H9 (cell line): ENCODE measurements at regions not wholly inside any gene's neighbourhood (a gene's known extent, or its start where the extent isn't known, plus 50 kb on each side); places are given as distances from the start of the nearest gene placed in this dataset.

ENCODE experiments used
- DNase-seq: peaks from one replicate; pipeline ENCODE4 v3.0.0-alpha.2; 2017
- H2AFZ ChIP-seq: one replicate; pipeline ENCODE4 v1.6.1; 2013; ENCODE audit warnings: mild to moderate bottlenecking, low read length, control low read depth, moderate library complexity
- H2AK5ac ChIP-seq: 2 replicates; pipeline ENCODE4 v1.6.1; 2013; ENCODE audit warnings: low read length, control low read depth, mixed read lengths; ENCODE audit not compliant: insufficient read length
- H2BK120ac ChIP-seq: one replicate; pipeline ENCODE4 v1.6.1; 2013; ENCODE audit warnings: low read depth, mild to moderate bottlenecking, low read length, control low read depth, inconsistent platforms; ENCODE audit not compliant: poor library complexity, severe bottlenecking
- H2BK12ac ChIP-seq: 2 replicates; pipeline ENCODE4 v1.6.1; 2013; ENCODE audit warnings: low read length, control low read depth, mixed read lengths, low read depth; ENCODE audit not compliant: insufficient read length
- H2BK15ac ChIP-seq: 2 replicates; pipeline ENCODE4 v1.6.1; 2013; ENCODE audit warnings: low read depth, low read length, control low read depth
- H2BK20ac ChIP-seq: one replicate; pipeline ENCODE4 v1.6.1; 2013; ENCODE audit warnings: low read depth, mild to moderate bottlenecking, low read length, control low read depth, inconsistent platforms; ENCODE audit not compliant: poor library complexity, severe bottlenecking
- H2BK5ac ChIP-seq: 2 replicates; pipeline ENCODE4 v1.6.1; 2013; ENCODE audit warnings: low read length, control low read depth, mixed read lengths; ENCODE audit not compliant: insufficient read length
- H3K14ac ChIP-seq: 2 replicates; pipeline ENCODE4 v1.6.1; 2013; ENCODE audit warnings: low read length, control low read depth; ENCODE audit not compliant: insufficient read depth
- H3K18ac ChIP-seq: 2 replicates; pipeline ENCODE4 v1.6.1; 2013; ENCODE audit warnings: low read depth, mild to moderate bottlenecking, mixed read lengths, low read length, control low read depth; ENCODE audit not compliant: insufficient read length
- H3K23ac ChIP-seq: 2 replicates; pipeline ENCODE4 v1.6.1; 2013; ENCODE audit warnings: low read length, control low read depth, mixed read lengths, low read depth; ENCODE audit not compliant: insufficient read length
- H3K23me2 ChIP-seq: 2 replicates; pipeline ENCODE4 v1.6.1; 2013; ENCODE audit warnings: low read depth, mild to moderate bottlenecking, mixed read lengths, low read length, control low read depth; ENCODE audit not compliant: insufficient read length, poor library complexity, severe bottlenecking
- H3K27ac ChIP-seq: 2 replicates; pipeline ENCODE4 v1.5.1; 2013; ENCODE audit warnings: low read length, control low read depth, mixed read lengths, low read depth; ENCODE audit not compliant: insufficient read length
- H3K27me3 ChIP-seq: 2 replicates; pipeline ENCODE4 v1.6.1; 2013; ENCODE audit warnings: low read length, control low read depth, inconsistent platforms; ENCODE audit not compliant: insufficient read depth
- H3K4ac ChIP-seq: 2 replicates; pipeline ENCODE4 v1.6.1; 2013; ENCODE audit warnings: low read depth, mild to moderate bottlenecking, control low read depth, inconsistent platforms, low read length, moderate library complexity
- H3K4me1 ChIP-seq: 2 replicates; pipeline ENCODE4 v1.6.1; 2013; ENCODE audit warnings: low read length, control low read depth, inconsistent platforms; ENCODE audit not compliant: insufficient read depth
- H3K4me2 ChIP-seq: 2 replicates; pipeline ENCODE4 v1.6.1; 2013; ENCODE audit warnings: low read length, control low read depth, mixed read lengths; ENCODE audit not compliant: insufficient read length, insufficient read depth
- H3K56ac ChIP-seq: 2 replicates; pipeline ENCODE4 v1.6.1; 2013; ENCODE audit warnings: low read depth, mild to moderate bottlenecking, mixed read lengths, low read length, control low read depth; ENCODE audit not compliant: insufficient read length
- H3K79me1 ChIP-seq: 2 replicates; pipeline ENCODE4 v1.6.1; 2013; ENCODE audit warnings: low read depth, mild to moderate bottlenecking, moderate library complexity, low read length, control low read depth, inconsistent platforms; ENCODE audit not compliant: insufficient read depth, poor library complexity, severe bottlenecking
- H3K79me2 ChIP-seq: 2 replicates; pipeline ENCODE4 v1.6.1; 2013; ENCODE audit warnings: low read length, control low read depth, inconsistent platforms; ENCODE audit not compliant: insufficient read depth
- H3K9ac ChIP-seq: 2 replicates; pipeline ENCODE4 v1.6.1; 2013; ENCODE audit warnings: low read length, control low read depth, mixed read lengths; ENCODE audit not compliant: insufficient read length; ENCODE audit errors: extremely low read depth
- H3K9me3 ChIP-seq: one replicate; pipeline ENCODE4 v1.6.1; 2013; ENCODE audit warnings: low read depth, low read length, inconsistent platforms; ENCODE audit not compliant: control insufficient read depth
- H3T11ph ChIP-seq: one replicate; pipeline ENCODE4 v1.6.1; 2013; ENCODE audit warnings: mild to moderate bottlenecking, low read length, control low read depth, inconsistent platforms
- H4K20me1 ChIP-seq: one replicate; pipeline ENCODE4 v1.6.1; 2013; ENCODE audit not compliant: control insufficient read depth, insufficient read length, insufficient read depth
- H4K5ac ChIP-seq: 2 replicates; pipeline ENCODE4 v1.6.1; 2013; ENCODE audit warnings: low read depth, mild to moderate bottlenecking, mixed read lengths, low read length, control low read depth; ENCODE audit not compliant: insufficient read length
- H4K8ac ChIP-seq: replicated peaks from 2 replicates; pipeline ENCODE4 v1.6.1; 2013; ENCODE audit warnings: low read length, control low read depth, mixed read lengths, low read depth; ENCODE audit not compliant: insufficient read length
- H4K91ac ChIP-seq: 2 replicates; pipeline ENCODE4 v1.6.1; 2013; ENCODE audit warnings: low read depth, mild to moderate bottlenecking, moderate library complexity, mixed read lengths, low read length, control low read depth; ENCODE audit not compliant: insufficient read length
- H3K27ac Mint-ChIP-seq, 3 experiments: 2 replicates in 2 of 3; 3 replicates in 1 of 3; pipeline ENCODE4 v1.8.0; 2020 to 2021; ENCODE audit warnings: mixed read lengths in 3 of 3, mild to moderate bottlenecking in 1 of 3, moderate library complexity in 1 of 3
- H3K27me3 Mint-ChIP-seq: 2 replicates; pipeline ENCODE4 v1.8.0; 2021; ENCODE audit warnings: low read depth, mild to moderate bottlenecking, moderate library complexity, mixed read lengths
- H3K36me3 Mint-ChIP-seq, 3 experiments: 2 replicates in 2 of 3; 3 replicates in 1 of 3; pipeline ENCODE4 v1.8.0; 2020 to 2021; ENCODE audit warnings: low read depth in 3 of 3, mixed read lengths in 3 of 3; ENCODE audit not compliant: insufficient read depth in 1 of 3
- H3K4me1 Mint-ChIP-seq, 2 experiments: 2 replicates each; pipeline ENCODE4 v1.8.0; 2020; ENCODE audit warnings: mixed read lengths in 2 of 2
- H3K4me3 Mint-ChIP-seq, 2 experiments: 2 replicates in 1 of 2; 3 replicates in 1 of 2; pipeline ENCODE4 v1.8.0; 2020 to 2021; ENCODE audit warnings: mild to moderate bottlenecking in 2 of 2, mixed read lengths in 2 of 2, moderate library complexity in 1 of 2
- H3K9me3 Mint-ChIP-seq, 2 experiments: 2 replicates in 1 of 2; 3 replicates in 1 of 2; pipeline ENCODE4 v1.8.0; 2020; ENCODE audit warnings: mild to moderate bottlenecking in 2 of 2, mixed read lengths in 2 of 2, moderate library complexity in 1 of 2
- WGBS: extraction: QIAGEN DNeasy Blood & Tissue Kit; methylation state at CpG from one replicate; pipeline ENCODE4 v1.1.7; 2013; ENCODE audit warnings: missing lambda C conversion rate, low lambda C conversion rate, mixed read lengths; ENCODE audit not compliant: insufficient read length; ENCODE audit errors: extremely low coverage; 5-methylcytosine and 5-hydroxymethylcytosine counted together
- TF ChIP-seq, protein P1 (sequence below): fragments of 200-600 bp; sonication (generic); conservative IDR thresholded peaks from 3 replicates; pipeline ENCODE4 v1.8.0; 2021; ENCODE audit warnings: antibody characterized with exemption, mild to moderate bottlenecking

DNA sequence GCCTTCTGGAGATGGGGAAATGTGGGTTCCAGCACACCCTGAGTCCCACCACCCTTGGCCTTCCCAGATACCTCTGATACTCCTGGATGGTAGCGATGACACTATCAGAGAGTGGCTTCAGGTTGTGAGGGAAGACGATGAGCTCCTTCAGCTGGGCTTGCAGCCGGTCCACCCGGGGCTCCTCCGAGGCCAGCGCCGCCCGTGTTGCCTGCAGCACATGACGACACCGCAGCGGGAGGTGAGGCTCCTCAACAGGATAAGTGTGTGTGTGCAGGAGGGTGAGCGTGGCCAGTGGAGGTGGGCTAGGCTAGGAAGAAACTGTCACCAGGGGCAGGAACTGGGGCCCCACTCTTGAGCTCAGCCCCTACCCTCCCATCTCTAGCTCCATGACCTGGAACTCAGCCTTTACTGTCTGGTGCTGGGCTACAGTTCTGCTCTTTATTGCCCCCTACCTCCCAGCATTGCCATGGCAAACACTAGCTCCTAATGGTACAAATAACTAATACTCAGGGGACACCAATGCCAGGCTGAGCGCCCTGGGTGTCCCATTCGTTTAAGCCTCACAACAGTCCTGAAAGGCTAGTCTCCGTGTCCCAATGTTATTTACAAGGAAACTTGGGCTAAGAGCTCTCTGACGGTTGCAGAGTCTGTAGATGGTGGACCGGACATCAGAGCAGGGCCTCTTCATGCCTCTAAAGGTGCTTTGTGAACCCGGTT is 64.1 kb downstream of the SYNE3 start:
- no peak overlapping the region for H2BK20ac ChIP-seq
- no peaks in the 10 kb centered on the region for H4K20me1 ChIP-seq
- no peak overlapping the region for H3K23ac ChIP-seq
- H3T11ph ChIP-seq: no peak overlapping the region
- no peak overlapping the region for H4K91ac ChIP-seq
- H3K27me3 ChIP-seq: no peaks in the 10 kb centered on the region; the same call in 1 of the 2 replicates
- no peak overlapping the region for H3K56ac ChIP-seq
- H3K4ac ChIP-seq: no peak overlapping the region
- Mint-ChIP-seq H3K27me3 (peaks cover 4% of the 10 kb centered on the region), H3K36me3 (no peaks in the 10 kb centered on the region), H3K4me1 (peaks cover 0 to 3% of the 10 kb centered on the region in 2 experiments; a peak in 2 of 4 replicates), H3K27ac (no peak overlapping the region), H3K4me3 (no peak overlapping the region), H3K9me3 (no peaks in the 10 kb centered on the region)
- no peaks in the 10 kb centered on the region for H3K79me2 ChIP-seq
- H4K5ac ChIP-seq: no peak overlapping the region
- no peaks in the 10 kb centered on the region for H3K9me3 ChIP-seq
- H3K4me2 ChIP-seq: no peak overlapping the region
- H3K23me2 ChIP-seq: peaks cover 3% of the 10 kb centered on the region
- WGBS: no CpG with 5 or more reads among the region's 18 CpGs
- H3K9ac ChIP-seq: no peak overlapping the region
- TF ChIP-seq, protein P1, sequence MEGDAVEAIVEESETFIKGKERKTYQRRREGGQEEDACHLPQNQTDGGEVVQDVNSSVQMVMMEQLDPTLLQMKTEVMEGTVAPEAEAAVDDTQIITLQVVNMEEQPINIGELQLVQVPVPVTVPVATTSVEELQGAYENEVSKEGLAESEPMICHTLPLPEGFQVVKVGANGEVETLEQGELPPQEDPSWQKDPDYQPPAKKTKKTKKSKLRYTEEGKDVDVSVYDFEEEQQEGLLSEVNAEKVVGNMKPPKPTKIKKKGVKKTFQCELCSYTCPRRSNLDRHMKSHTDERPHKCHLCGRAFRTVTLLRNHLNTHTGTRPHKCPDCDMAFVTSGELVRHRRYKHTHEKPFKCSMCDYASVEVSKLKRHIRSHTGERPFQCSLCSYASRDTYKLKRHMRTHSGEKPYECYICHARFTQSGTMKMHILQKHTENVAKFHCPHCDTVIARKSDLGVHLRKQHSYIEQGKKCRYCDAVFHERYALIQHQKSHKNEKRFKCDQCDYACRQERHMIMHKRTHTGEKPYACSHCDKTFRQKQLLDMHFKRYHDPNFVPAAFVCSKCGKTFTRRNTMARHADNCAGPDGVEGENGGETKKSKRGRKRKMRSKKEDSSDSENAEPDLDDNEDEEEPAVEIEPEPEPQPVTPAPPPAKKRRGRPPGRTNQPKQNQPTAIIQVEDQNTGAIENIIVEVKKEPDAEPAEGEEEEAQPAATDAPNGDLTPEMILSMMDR: peak; percentile 72
- no peak overlapping the region for H3K14ac ChIP-seq
- DNase-seq: peak; percentile 66
- no peak overlapping the region for H2BK15ac ChIP-seq
- H2BK120ac ChIP-seq: no peak overlapping the region
- no peak overlapping the region for H3K18ac ChIP-seq
- H4K8ac ChIP-seq: no peak overlapping the region
- no peak overlapping the region for H3K27ac ChIP-seq
- H2AK5ac ChIP-seq: no peak overlapping the region
- H2BK12ac ChIP-seq: no peak overlapping the region
- no peaks in the 10 kb centered on the region for H3K4me1 ChIP-seq
- H2BK5ac ChIP-seq: no peak overlapping the region
- no peaks in the 10 kb centered on the region for H3K79me1 ChIP-seq
- no peak overlapping the region for H2AFZ ChIP-seq
